ENCODE measurements at regions not wholly inside any gene's neighbourhood (a gene's known extent, or its start where the extent isn't known, plus 50 kb on each side); places are given as distances from the start of the nearest gene placed in this dataset.

- TF ChIP-seq CTCF (IDR thresholded peaks at IDR 0.05) (no peak), EP300 (IDR thresholded peaks at IDR 0.05) (no peak), POLR2A (IDR thresholded peaks at IDR 0.05) (no peak), POLR2AphosphoS5 (IDR thresholded peaks at IDR 0.05) (no peak)
Measured at GRCh38 chr11:122062763-122063162, 53.3 kb downstream of the BLID start.
